Endodermal cell (in vitro differentiated cells): ENCODE measurements at regions not wholly inside any gene's neighbourhood (a gene's known extent, or its start where the extent isn't known, plus 50 kb on each side); places are given as distances from the start of the nearest gene placed in this dataset.
"Not testable (repeated sequence)": the region's sequence is repeated elsewhere in the genome, so short reads cannot be mapped to it uniquely, and the experiment has no call there.

Experiments used
- DNase-seq: peaks from one replicate; pipeline ENCODE4 v3.0.0-alpha.2; 2017
- H3K27ac ChIP-seq: 2 replicates; pipeline ENCODE4 v1.5.1; 2013; ENCODE audit warnings: mild to moderate bottlenecking, low read depth, low read length, moderate library complexity
- H3K27me3 ChIP-seq: 2 replicates; pipeline ENCODE4 v1.6.1; 2013; ENCODE audit warnings: mild to moderate bottlenecking, low read length, moderate library complexity; ENCODE audit not compliant: insufficient read depth, control insufficient read depth, poor library complexity, severe bottlenecking
- H3K36me3 ChIP-seq: 2 replicates; pipeline ENCODE4 v1.7.0; 2013; ENCODE audit warnings: mild to moderate bottlenecking, low read length, moderate library complexity; ENCODE audit not compliant: control insufficient read depth, insufficient read depth
- H3K4me1 ChIP-seq: one replicate; pipeline ENCODE4 v1.7.0; 2013; ENCODE audit warnings: low read length; ENCODE audit not compliant: control insufficient read depth, insufficient read depth
- H3K4me3 ChIP-seq: 2 replicates; pipeline ENCODE4 v1.5.1; 2013; ENCODE audit warnings: mild to moderate bottlenecking, low read length, moderate library complexity
- H3K9ac ChIP-seq: 2 replicates; pipeline ENCODE4 v1.6.1; 2013; ENCODE audit warnings: mild to moderate bottlenecking, low read length, moderate library complexity; ENCODE audit not compliant: poor library complexity, severe bottlenecking; ENCODE audit errors: extremely low read depth
- H3K9me3 ChIP-seq: 2 replicates; pipeline ENCODE4 v1.6.1; 2013; ENCODE audit warnings: mild to moderate bottlenecking, low read length, moderate library complexity; ENCODE audit not compliant: control insufficient read depth
- H3K27ac Mint-ChIP-seq: 2 replicates; pipeline ENCODE4 v1.8.0; 2020; ENCODE audit warnings: mixed read lengths
- H3K27me3 Mint-ChIP-seq: 2 replicates; pipeline ENCODE4 v1.8.0; 2021; ENCODE audit warnings: mild to moderate bottlenecking, mixed read lengths; ENCODE audit not compliant: insufficient read depth
- H3K36me3 Mint-ChIP-seq: 2 replicates; pipeline ENCODE4 v1.8.0; 2020; ENCODE audit warnings: low read depth, mixed read lengths
- H3K4me1 Mint-ChIP-seq: 2 replicates; pipeline ENCODE4 v1.8.0; 2020; ENCODE audit warnings: mixed read lengths
- H3K4me3 Mint-ChIP-seq: 2 replicates; pipeline ENCODE4 v1.8.0; 2020; ENCODE audit warnings: mild to moderate bottlenecking, moderate library complexity, mixed read lengths
- H3K9me3 Mint-ChIP-seq: 2 replicates; pipeline ENCODE4 v1.8.0; 2020; ENCODE audit warnings: mild to moderate bottlenecking, mixed read lengths
- CTCF ChIP-seq: fragments of 200-600 bp; sonication (generic); conservative IDR thresholded peaks from 2 replicates; pipeline ENCODE4 v1.5.0; 2021; ENCODE audit warnings: antibody characterized with exemption, mild to moderate bottlenecking
- WGBS, 2 experiments: methylation state at CpG; one replicate each; pipeline versions ENCODE4 v1.1.5 to v1.1.7; 2013; ENCODE audit warnings: missing lambda C conversion rate in 2 of 2, mixed read lengths in 1 of 2; ENCODE audit not compliant: insufficient coverage in 1 of 2, insufficient read length in 1 of 2; 5-methylcytosine and 5-hydroxymethylcytosine counted together

GRCh38 chr3:3951501-3951900 is 152.3 kb downstream of the LRRN1 start:
- H3K27me3 ChIP-seq = no peaks in the 10 kb centered on the region
- no peaks in the 10 kb centered on the region for H3K36me3 ChIP-seq
- H3K9me3 ChIP-seq = no peaks in the 10 kb centered on the region
- WGBS, 2 experiments = 91 to 96% methylated on average over 7 of the region's 7 CpGs
- TF ChIP-seq CTCF = no peak
- no peak overlapping the region for H3K9ac ChIP-seq
- H3K27me3 Mint-ChIP-seq = no peaks in the 10 kb centered on the region
- H3K9me3 Mint-ChIP-seq = no peaks in the 10 kb centered on the region
- no peak overlapping the region for H3K4me3 Mint-ChIP-seq
- no peak overlapping the region for H3K27ac ChIP-seq
- H3K4me3 ChIP-seq = no peak overlapping the region
- peaks cover 2% of the 10 kb centered on the region for H3K36me3 Mint-ChIP-seq
- no peaks in the 10 kb centered on the region for H3K4me1 ChIP-seq
- no peak overlapping the region for H3K27ac Mint-ChIP-seq
- DNase-seq = no peak
- no peaks in the 10 kb centered on the region for H3K4me1 Mint-ChIP-seq

- not testable (repeated sequence) for H3K4me1 Mint-ChIP-seq, H3K4me1 ChIP-seq, H3K9ac ChIP-seq, H3K27me3 Mint-ChIP-seq, H3K27ac Mint-ChIP-seq, DNase-seq, H3K36me3 ChIP-seq, H3K27me3 ChIP-seq, H3K27ac ChIP-seq, H3K36me3 Mint-ChIP-seq
- Histone ChIP-seq H3K9me3 (peaks cover 12% of the 10 kb centered on the region), H3K4me3 (peak overlapping the region; percentile 70)
- H3K9me3 Mint-ChIP-seq = peaks cover 10% of the 10 kb centered on the region
- WGBS, 2 experiments = 40 to 56% methylated on average over 1 of the region's 14 CpGs
- peak overlapping the region; percentile 54 for H3K4me3 Mint-ChIP-seq
Observed at GRCh38 chr3:3962867-3963266, 163.6 kb downstream of the LRRN1 start.

GRCh38 chr3:3984053-3984452 is 184.8 kb downstream of the LRRN1 start:
- Mint-ChIP-seq H3K27ac (no peak overlapping the region), H3K36me3 (no peaks in the 10 kb centered on the region), H3K27me3 (peaks cover 2% of the 10 kb centered on the region), H3K9me3 (no peaks in the 10 kb centered on the region), H3K4me3 (no peak overlapping the region), H3K4me1 (peaks cover 5% of the 10 kb centered on the region)
- 93 to 96% methylated on average over 3 to 6 of the region's 6 CpGs for WGBS, 2 experiments
- Histone ChIP-seq H3K9ac (no peak overlapping the region), H3K4me3 (no peak overlapping the region), H3K36me3 (no peaks in the 10 kb centered on the region), H3K4me1 (no peaks in the 10 kb centered on the region), H3K9me3 (no peaks in the 10 kb centered on the region), H3K27me3 (no peaks in the 10 kb centered on the region), H3K27ac (no peak overlapping the region)
- DNase-seq = no peak
- no peak for TF ChIP-seq CTCF

- H3K4me1 ChIP-seq = no peaks in the 10 kb centered on the region
- H3K27me3 ChIP-seq = no peaks in the 10 kb centered on the region
- H3K36me3 ChIP-seq = no peaks in the 10 kb centered on the region
- H3K9ac ChIP-seq = no peak overlapping the region
- H3K4me1 Mint-ChIP-seq = peaks cover 5% of the 10 kb centered on the region
- H3K27ac ChIP-seq = no peak overlapping the region
- no peak overlapping the region for H3K4me3 Mint-ChIP-seq
- no peak overlapping the region for H3K27ac Mint-ChIP-seq
- 89 to 94% methylated on average over 3 of the region's 3 CpGs for WGBS, 2 experiments
- no peak for TF ChIP-seq CTCF
- H3K27me3 Mint-ChIP-seq = peaks cover 18% of the 10 kb centered on the region
- H3K9me3 ChIP-seq = peaks cover 4% of the 10 kb centered on the region
- no peak overlapping the region for H3K4me3 ChIP-seq
- DNase-seq = no peak
- H3K9me3 Mint-ChIP-seq = peaks cover 23% of the 10 kb centered on the region
- peaks cover 2% of the 10 kb centered on the region for H3K36me3 Mint-ChIP-seq
Observed at GRCh38 chr3:3991598-3991997, 192.4 kb downstream of the LRRN1 start.
